ENCODE measurements at regions not wholly inside any gene's neighbourhood (a gene's known extent, or its start where the extent isn't known, plus 50 kb on each side); places are given as distances from the start of the nearest gene placed in this dataset.
"Not testable (repeated sequence)": the region's sequence is repeated elsewhere in the genome, so short reads cannot be mapped to it uniquely, and the experiment has no call there.

DNA sequence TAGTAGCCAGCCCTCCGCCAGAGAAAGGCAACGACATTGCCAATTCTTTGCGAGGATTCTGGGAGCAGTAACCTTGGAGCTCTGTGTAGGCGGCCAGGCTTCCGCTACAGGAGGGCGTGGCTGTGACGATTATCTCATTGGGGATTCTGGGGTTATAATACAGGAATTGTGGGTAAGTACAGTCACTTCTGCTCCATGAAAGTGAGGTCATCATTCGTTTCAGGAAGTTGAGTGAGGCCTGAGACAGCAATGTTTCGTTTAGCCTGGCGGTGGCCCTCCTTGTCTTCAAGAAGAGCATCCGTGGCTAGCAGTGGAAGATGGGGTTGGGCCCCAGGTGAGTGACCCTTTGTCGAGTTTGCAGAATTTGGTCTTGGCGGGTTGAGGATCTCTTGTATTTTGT, 79.5 kb upstream of the GPR39 start:
- CTCF ChIA-PET (ENCODE audit: low intra/inter-chr PET ratio); H4K20me1 ChIP-seq (replicated peaks; ENCODE audit: control insufficient read depth, insufficient read depth, low read length); H3K27ac ChIP-seq (ENCODE audit: extremely low read depth, low read depth, low read length); H3K9ac ChIP-seq (ENCODE audit: insufficient read depth in 1 of 2, low read depth in 2 of 2, low read length in 2 of 2); BruUV-seq (replicated peaks); H3K4me3 ChIP-seq; H3K79me2 ChIP-seq (ENCODE audit: control insufficient read depth, insufficient read depth, low read length); H3K9me3 ChIP-seq (replicated peaks; ENCODE audit: control insufficient read depth, insufficient read depth, low read depth, low read length); POLR2A ChIA-PET; H3K4me1 ChIP-seq (replicated peaks in 1 of 2; ENCODE audit: control insufficient read depth in 2 of 2, insufficient read depth in 2 of 2, low read length in 2 of 2); H3K27me3 ChIP-seq (ENCODE audit: control insufficient read depth in 2 of 2, insufficient read depth in 2 of 2, low read length in 2 of 2); H3K9me1 ChIP-seq (ENCODE audit: control insufficient read depth, insufficient read depth, low read length); intact Hi-C loops (cut with micrococcal nuclease); in situ Hi-C loops (cut with MboI); H3K36me3 ChIP-seq (ENCODE audit: control insufficient read depth, insufficient read depth, low read length); TF ChIP-seq ATF1, NR2C2 (CRISPR knock-in tag; IDR thresholded peaks at IDR 0.05): not testable (repeated sequence)
- FAIRE-seq: peak; percentile 85
- H3K4me2 ChIP-seq (ENCODE audit: insufficient read depth, low read length): peak overlapping the region; percentile 49
- peak in 1 of 4 experiments; percentile 36 for DNase-seq (ENCODE audit: extremely low read depth in 1 of 4, low spot score in 3 of 4)
- TF ChIP-seq FOSL1 (tag; conservative IDR thresholded peaks at IDR 0.05) (0 out of 2 replicates have a peak, but pooled peaks have one; percentile 23), ELF1 (tag; IDR thresholded peaks at IDR 0.05) (peak; percentile 58), POLR2H (tag; IDR thresholded peaks at IDR 0.05; ENCODE audit: low read depth) (0 out of 2 replicates have a peak, but pooled peaks have one; percentile 14), CREM (IDR thresholded peaks at IDR 0.05; ENCODE audit: low read depth) (peak; percentile 51), ATF7 (IDR thresholded peaks at IDR 0.05) (peak; percentile 75), GABPA (tag; conservative IDR thresholded peaks at IDR 0.05; ENCODE audit: low read depth) (peak; percentile 45; the same call in 1 of the 2 replicates), JUND (IDR thresholded peaks at IDR 0.05; ENCODE audit: borderline replicate concordance, low read depth, low read length) (peak; percentile 35; the same call in 1 of the 2 replicates), JUND (tag; IDR thresholded peaks at IDR 0.05; ENCODE audit: borderline replicate concordance, low read depth, low read length) (peak; percentile 51; the same call in 1 of the 3 replicates), ATF1 (tag; IDR thresholded peaks at IDR 0.05) (peak; percentile 66), NR2C2 (tag; IDR thresholded peaks at IDR 0.05) (peak; percentile 39; the same call in 1 of the 2 replicates)
- TF ChIP-seq, protein P1, sequence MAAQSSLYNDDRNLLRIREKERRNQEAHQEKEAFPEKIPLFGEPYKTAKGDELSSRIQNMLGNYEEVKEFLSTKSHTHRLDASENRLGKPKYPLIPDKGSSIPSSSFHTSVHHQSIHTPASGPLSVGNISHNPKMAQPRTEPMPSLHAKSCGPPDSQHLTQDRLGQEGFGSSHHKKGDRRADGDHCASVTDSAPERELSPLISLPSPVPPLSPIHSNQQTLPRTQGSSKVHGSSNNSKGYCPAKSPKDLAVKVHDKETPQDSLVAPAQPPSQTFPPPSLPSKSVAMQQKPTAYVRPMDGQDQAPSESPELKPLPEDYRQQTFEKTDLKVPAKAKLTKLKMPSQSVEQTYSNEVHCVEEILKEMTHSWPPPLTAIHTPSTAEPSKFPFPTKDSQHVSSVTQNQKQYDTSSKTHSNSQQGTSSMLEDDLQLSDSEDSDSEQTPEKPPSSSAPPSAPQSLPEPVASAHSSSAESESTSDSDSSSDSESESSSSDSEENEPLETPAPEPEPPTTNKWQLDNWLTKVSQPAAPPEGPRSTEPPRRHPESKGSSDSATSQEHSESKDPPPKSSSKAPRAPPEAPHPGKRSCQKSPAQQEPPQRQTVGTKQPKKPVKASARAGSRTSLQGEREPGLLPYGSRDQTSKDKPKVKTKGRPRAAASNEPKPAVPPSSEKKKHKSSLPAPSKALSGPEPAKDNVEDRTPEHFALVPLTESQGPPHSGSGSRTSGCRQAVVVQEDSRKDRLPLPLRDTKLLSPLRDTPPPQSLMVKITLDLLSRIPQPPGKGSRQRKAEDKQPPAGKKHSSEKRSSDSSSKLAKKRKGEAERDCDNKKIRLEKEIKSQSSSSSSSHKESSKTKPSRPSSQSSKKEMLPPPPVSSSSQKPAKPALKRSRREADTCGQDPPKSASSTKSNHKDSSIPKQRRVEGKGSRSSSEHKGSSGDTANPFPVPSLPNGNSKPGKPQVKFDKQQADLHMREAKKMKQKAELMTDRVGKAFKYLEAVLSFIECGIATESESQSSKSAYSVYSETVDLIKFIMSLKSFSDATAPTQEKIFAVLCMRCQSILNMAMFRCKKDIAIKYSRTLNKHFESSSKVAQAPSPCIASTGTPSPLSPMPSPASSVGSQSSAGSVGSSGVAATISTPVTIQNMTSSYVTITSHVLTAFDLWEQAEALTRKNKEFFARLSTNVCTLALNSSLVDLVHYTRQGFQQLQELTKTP (IDR thresholded peaks at IDR 0.05; ENCODE audit: low read depth in 1 of 2, partially characterized antibody in 2 of 2): peak in 1 of 2 experiments; percentile 65
- TF ChIP-seq, protein P2, sequence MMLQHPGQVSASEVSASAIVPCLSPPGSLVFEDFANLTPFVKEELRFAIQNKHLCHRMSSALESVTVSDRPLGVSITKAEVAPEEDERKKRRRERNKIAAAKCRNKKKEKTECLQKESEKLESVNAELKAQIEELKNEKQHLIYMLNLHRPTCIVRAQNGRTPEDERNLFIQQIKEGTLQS (IDR thresholded peaks at IDR 0.05): peak; percentile 74
- TF ChIP-seq, protein P2 (CRISPR knock-in tag; conservative IDR thresholded peaks at IDR 0.05): not testable (repeated sequence)
- peak overlapping the region; percentile 80 for H2AFZ ChIP-seq (ENCODE audit: low read depth, low read length)
- peak; percentile 90 for ATAC-seq
- 6% methylated on average over 7 of the region's 13 CpGs for WGBS (ENCODE audit: insufficient coverage, low coverage, missing lambda C conversion rate)
